IPS-18a (cell line): ENCODE measurements at regions not wholly inside any gene's neighbourhood (a gene's known extent, or its start where the extent isn't known, plus 50 kb on each side); places are given as distances from the start of the nearest gene placed in this dataset.

Source experiments
- H3K27ac ChIP-seq: one replicate; pipeline ENCODE4 v1.5.1; 2013; ENCODE audit warnings: low read length
- H3K27me3 ChIP-seq: one replicate; pipeline ENCODE4 v1.6.1; 2013; ENCODE audit warnings: mild to moderate bottlenecking, low read length; ENCODE audit not compliant: control insufficient read depth, insufficient read depth
- H3K36me3 ChIP-seq: one replicate; pipeline ENCODE4 v1.6.1; 2013; ENCODE audit warnings: low read depth, low read length; ENCODE audit not compliant: control insufficient read depth
- H3K4me1 ChIP-seq: one replicate; pipeline ENCODE4 v1.6.1; 2013; ENCODE audit warnings: low read depth, low read length; ENCODE audit not compliant: control insufficient read depth
- H3K4me3 ChIP-seq: one replicate; pipeline ENCODE4 v1.5.1; 2013; ENCODE audit warnings: low read length
- H3K9ac ChIP-seq: one replicate; pipeline ENCODE4 v1.6.1; 2013; ENCODE audit warnings: mild to moderate bottlenecking, low read length, moderate library complexity
- H3K9me3 ChIP-seq: one replicate; pipeline ENCODE4 v1.6.1; 2013; ENCODE audit warnings: low read depth, low read length; ENCODE audit not compliant: control insufficient read depth

DNA sequence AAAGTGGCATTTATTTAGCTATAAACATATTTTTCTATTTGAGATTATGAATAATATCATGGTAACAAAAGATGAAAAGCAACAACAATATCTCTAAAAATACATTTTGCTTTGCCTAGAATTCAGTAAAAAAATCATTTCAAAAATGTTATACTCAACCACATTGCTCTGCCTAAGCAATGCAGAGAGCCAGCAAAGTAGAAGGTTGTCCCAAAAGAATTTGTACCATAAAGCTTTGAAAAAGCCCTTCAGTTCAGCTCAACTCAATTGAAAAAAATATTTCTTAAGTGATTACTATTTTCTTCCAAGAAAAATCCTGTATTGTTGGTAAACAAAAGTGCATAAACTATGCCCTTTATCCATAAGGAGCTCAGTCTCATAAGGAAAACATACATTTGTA is 301.2 kb upstream of the ARSJ start:
- no peak overlapping the region for H3K9ac ChIP-seq
- H3K4me1 ChIP-seq = no peaks in the 10 kb centered on the region
- H3K4me3 ChIP-seq = no peak overlapping the region
- no peaks in the 10 kb centered on the region for H3K9me3 ChIP-seq
- no peaks in the 10 kb centered on the region for H3K36me3 ChIP-seq
- no peaks in the 10 kb centered on the region for H3K27me3 ChIP-seq
- H3K27ac ChIP-seq = no peak overlapping the region

DNA sequence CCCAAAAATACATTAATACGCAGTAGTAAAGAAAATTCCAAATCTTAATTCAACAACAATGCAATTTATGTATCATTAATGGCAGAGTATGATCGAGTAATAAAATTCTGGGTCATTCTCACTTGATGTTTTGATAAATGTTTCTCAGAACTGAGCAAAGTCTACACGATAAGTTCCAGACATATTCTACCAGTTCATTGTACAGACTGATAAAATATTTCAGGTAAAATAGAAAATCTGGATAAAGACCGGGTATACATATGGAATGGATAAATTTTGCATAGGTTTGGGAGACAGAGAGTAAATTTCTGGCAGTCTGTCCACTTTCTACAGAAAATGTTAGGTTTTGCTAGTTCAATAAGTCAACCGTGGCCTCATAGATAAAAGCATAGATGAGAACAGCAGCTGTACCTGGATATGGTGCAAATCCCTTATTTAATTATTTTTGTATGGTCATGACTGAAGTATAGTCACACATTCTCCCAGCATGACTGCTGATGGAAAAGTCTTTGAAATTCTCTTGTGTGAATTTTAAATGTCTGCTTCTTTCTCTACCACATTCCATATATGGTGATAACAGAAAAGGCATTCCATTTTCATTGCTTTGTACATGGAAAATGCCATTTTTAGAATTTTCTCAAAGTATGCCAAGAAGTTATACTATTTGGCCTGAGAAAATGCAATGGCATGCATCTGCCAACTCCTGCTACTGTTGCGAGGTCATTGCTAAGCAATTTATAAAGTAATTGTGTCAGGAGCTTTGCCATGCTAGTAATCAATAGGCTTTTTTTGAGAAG is 301.9 kb upstream of the ARSJ start:
- no peaks in the 10 kb centered on the region for H3K4me1 ChIP-seq
- H3K27ac ChIP-seq = no peak overlapping the region
- no peak overlapping the region for H3K4me3 ChIP-seq
- H3K9ac ChIP-seq = no peak overlapping the region
- no peaks in the 10 kb centered on the region for H3K36me3 ChIP-seq
- H3K27me3 ChIP-seq = no peaks in the 10 kb centered on the region
- H3K9me3 ChIP-seq = no peaks in the 10 kb centered on the region

DNA sequence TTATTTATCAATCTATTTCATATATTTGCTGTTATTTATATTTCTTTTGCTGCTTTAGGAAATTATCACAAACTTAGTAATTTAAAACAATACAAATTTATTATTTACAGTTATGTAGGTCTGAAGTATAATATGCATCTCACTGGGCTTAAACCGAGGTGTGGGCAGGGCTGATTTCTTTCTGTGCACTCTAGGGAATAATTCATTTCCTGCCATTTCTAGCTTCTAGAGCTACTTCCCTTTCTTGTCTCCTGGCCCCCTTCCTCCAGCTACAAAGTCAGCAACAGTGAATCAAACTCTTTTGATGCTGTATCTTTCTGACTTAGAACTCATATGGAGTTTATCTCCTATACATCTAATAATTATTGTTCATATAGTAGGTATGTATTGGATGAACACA is 303.5 kb upstream of the ARSJ start:
- H3K4me3 ChIP-seq = no peak overlapping the region
- no peak overlapping the region for H3K27ac ChIP-seq
- no peaks in the 10 kb centered on the region for H3K27me3 ChIP-seq

GRCh38 chr4:114284629-114285028 is 305.2 kb upstream of the ARSJ start:
- Histone ChIP-seq H3K36me3 (no peaks in the 10 kb centered on the region), H3K27me3 (no peaks in the 10 kb centered on the region), H3K4me3 (no peak overlapping the region), H3K4me1 (no peaks in the 10 kb centered on the region), H3K9ac (no peak overlapping the region), H3K9me3 (no peaks in the 10 kb centered on the region), H3K27ac (no peak overlapping the region)

More for the DNA sequence above, 303.5 kb upstream of the ARSJ start:
- no peaks in the 10 kb centered on the region for H3K9me3 ChIP-seq
- no peak overlapping the region for H3K9ac ChIP-seq
- no peaks in the 10 kb centered on the region for H3K36me3 ChIP-seq
- H3K4me1 ChIP-seq = no peaks in the 10 kb centered on the region

DNA sequence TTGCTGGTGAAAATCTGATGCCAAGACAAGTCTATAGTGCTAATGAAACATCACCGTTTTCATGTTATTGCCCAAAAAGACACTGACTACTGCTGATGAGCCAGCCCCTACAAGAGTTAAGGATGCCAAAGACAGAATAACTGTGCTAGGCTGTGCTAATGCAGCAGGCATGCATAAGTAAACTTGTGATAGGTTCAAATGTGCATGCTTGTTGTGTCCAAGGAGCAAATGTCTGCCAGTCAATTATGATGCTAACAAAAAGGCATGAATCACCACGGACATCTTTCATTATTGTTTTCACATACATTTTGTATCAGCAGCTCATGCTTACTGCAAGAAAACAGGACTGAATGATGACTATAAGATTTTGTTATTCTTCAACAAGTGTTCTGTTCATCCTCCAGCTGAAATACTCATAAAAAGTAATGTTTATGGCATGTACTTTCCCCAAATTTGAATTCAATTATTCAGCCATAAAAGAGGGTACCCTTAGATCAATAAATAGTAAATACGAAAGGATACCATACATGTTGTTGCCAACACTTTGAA is 306.9 kb upstream of the ARSJ start:
- Histone ChIP-seq H3K4me3 (no peak overlapping the region), H3K27me3 (no peaks in the 10 kb centered on the region), H3K27ac (no peak overlapping the region), H3K36me3 (no peaks in the 10 kb centered on the region), H3K4me1 (no peaks in the 10 kb centered on the region), H3K9ac (no peak overlapping the region), H3K9me3 (no peaks in the 10 kb centered on the region)

GRCh38 chr4:114287079-114287696 is 307.7 kb upstream of the ARSJ start:
- H3K27ac ChIP-seq = no peak overlapping the region
- H3K4me1 ChIP-seq = no peaks in the 10 kb centered on the region
- H3K9ac ChIP-seq = no peak overlapping the region
- no peak overlapping the region for H3K4me3 ChIP-seq
- H3K9me3 ChIP-seq = no peaks in the 10 kb centered on the region
- no peaks in the 10 kb centered on the region for H3K36me3 ChIP-seq
- no peaks in the 10 kb centered on the region for H3K27me3 ChIP-seq

GRCh38 chr4:114296126-114296525 is 302.5 kb upstream of the UGT8 start:
- H3K27ac ChIP-seq = no peak overlapping the region
- no peaks in the 10 kb centered on the region for H3K4me1 ChIP-seq
- H3K36me3 ChIP-seq = no peaks in the 10 kb centered on the region
- H3K9ac ChIP-seq = no peak overlapping the region
- H3K27me3 ChIP-seq = no peaks in the 10 kb centered on the region
- no peak overlapping the region for H3K4me3 ChIP-seq
- no peaks in the 10 kb centered on the region for H3K9me3 ChIP-seq

- no peaks in the 10 kb centered on the region for H3K9me3 ChIP-seq
- H3K27me3 ChIP-seq = no peaks in the 10 kb centered on the region
- no peak overlapping the region for H3K27ac ChIP-seq
- no peaks in the 10 kb centered on the region for H3K36me3 ChIP-seq
- H3K9ac ChIP-seq = no peak overlapping the region
- H3K4me3 ChIP-seq = no peak overlapping the region
- H3K4me1 ChIP-seq = no peaks in the 10 kb centered on the region
These were observed 296.1 kb upstream of the UGT8 start for GRCh38 chr4:114302472-114302871.

- no peak overlapping the region for H3K4me3 ChIP-seq
- no peaks in the 10 kb centered on the region for H3K9me3 ChIP-seq
- H3K36me3 ChIP-seq = no peaks in the 10 kb centered on the region
- no peak overlapping the region for H3K27ac ChIP-seq
- no peaks in the 10 kb centered on the region for H3K27me3 ChIP-seq
- H3K9ac ChIP-seq = no peak overlapping the region
- no peaks in the 10 kb centered on the region for H3K4me1 ChIP-seq
These were observed 294.6 kb upstream of the UGT8 start for GRCh38 chr4:114304046-114304445.

GRCh38 chr4:114304567-114304966 is 294.0 kb upstream of the UGT8 start:
- Histone ChIP-seq H3K4me3 (no peak overlapping the region), H3K27ac (no peak overlapping the region), H3K9me3 (no peaks in the 10 kb centered on the region), H3K9ac (no peak overlapping the region), H3K36me3 (no peaks in the 10 kb centered on the region), H3K27me3 (no peaks in the 10 kb centered on the region), H3K4me1 (no peaks in the 10 kb centered on the region)

DNA sequence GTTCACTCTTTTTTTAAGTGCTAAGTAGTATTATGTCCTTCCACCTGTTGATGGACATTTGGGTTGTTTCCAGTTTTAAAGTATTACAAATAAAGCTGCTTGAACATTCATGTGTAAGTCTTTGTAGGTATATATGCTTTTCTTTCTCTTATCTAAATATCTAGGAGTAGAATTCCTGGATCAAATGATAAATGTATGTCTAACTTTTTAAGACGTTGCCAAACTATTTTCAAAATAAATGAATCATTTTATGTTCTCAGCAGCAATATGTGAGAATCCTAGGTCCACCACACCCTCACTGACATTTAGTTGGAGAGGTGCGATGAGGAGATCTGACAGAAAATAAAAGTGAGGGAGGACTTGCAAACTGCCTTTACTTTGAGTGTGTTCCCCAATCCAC is 291.7 kb upstream of the UGT8 start:
- Histone ChIP-seq H3K4me3 (no peak overlapping the region), H3K27me3 (no peaks in the 10 kb centered on the region), H3K9me3 (no peaks in the 10 kb centered on the region), H3K4me1 (peaks cover under 1% of the 10 kb centered on the region), H3K9ac (no peak overlapping the region), H3K27ac (no peak overlapping the region), H3K36me3 (no peaks in the 10 kb centered on the region)
